ENCODE measurements at regions not wholly inside any gene's neighbourhood (a gene's known extent, or its start where the extent isn't known, plus 50 kb on each side); places are given as distances from the start of the nearest gene placed in this dataset.

GRCh38 chr2:29974086-29974485, 52.7 kb upstream of the ALK start:
- H3K4me3 ChIP-seq (ENCODE audit: low read depth, low read length), result no peak overlapping the region
- no peak for TF ChIP-seq CTCF (IDR thresholded peaks at IDR 0.05; ENCODE audit: low read depth, low read length)

- TF ChIP-seq CTCF (IDR thresholded peaks at IDR 0.05; ENCODE audit: low read depth, low read length), result no peak
- H3K4me3 ChIP-seq (ENCODE audit: low read depth, low read length), result no peak overlapping the region
Measured at GRCh38 chr2:29977284-29977683, 55.9 kb upstream of the ALK start.

GRCh38 chr2:29981402-29981801, 60.0 kb upstream of the ALK start:
- TF ChIP-seq CTCF (IDR thresholded peaks at IDR 0.05; ENCODE audit: low read depth, low read length), result no peak
- no peak overlapping the region for H3K4me3 ChIP-seq (ENCODE audit: low read depth, low read length)

- H3K4me3 ChIP-seq (ENCODE audit: low read depth, low read length), result no peak overlapping the region
- TF ChIP-seq CTCF (IDR thresholded peaks at IDR 0.05; ENCODE audit: low read depth, low read length), result no peak
Measured at GRCh38 chr2:29983308-29983707, 61.9 kb upstream of the ALK start.

GRCh38 chr2:29987146-29987545, 65.8 kb upstream of the ALK start:
- TF ChIP-seq CTCF (IDR thresholded peaks at IDR 0.05; ENCODE audit: low read depth, low read length), result no peak
- H3K4me3 ChIP-seq (ENCODE audit: low read depth, low read length), result no peak overlapping the region

- no peak overlapping the region for H3K4me3 ChIP-seq (ENCODE audit: low read depth, low read length)
- TF ChIP-seq CTCF (IDR thresholded peaks at IDR 0.05; ENCODE audit: low read depth, low read length), result no peak
Measured at GRCh38 chr2:29990129-29990528, 68.7 kb upstream of the ALK start.

GRCh38 chr2:29991086-29991485, 69.7 kb upstream of the ALK start:
- H3K4me3 ChIP-seq (ENCODE audit: low read depth, low read length), result no peak overlapping the region
- no peak for TF ChIP-seq CTCF (IDR thresholded peaks at IDR 0.05; ENCODE audit: low read depth, low read length)
